ENCODE measurements at regions not wholly inside any gene's neighbourhood (a gene's known extent, or its start where the extent isn't known, plus 50 kb on each side); places are given as distances from the start of the nearest gene placed in this dataset.

DNA sequence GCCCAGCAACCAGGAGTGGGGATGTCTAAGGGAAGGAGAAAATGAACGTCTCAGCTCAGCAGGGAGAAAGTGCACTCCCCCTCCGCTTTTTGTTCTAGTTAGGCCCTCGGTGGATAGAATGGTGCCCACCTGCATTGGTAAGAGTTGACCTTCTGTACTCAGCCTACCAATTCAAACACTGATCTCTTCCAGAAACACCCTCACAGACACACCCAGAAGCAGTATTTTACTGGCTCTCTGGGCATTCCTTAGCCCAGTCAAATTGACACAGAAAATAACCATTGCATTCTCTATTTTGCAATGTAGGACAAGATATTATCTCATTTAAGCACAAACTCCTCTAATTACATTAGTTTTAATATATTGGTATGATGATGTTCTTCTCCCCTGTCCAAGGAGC lies 106.1 kb upstream of the C7orf33 start:
- DNase-seq (ENCODE audit: extremely low spot score): no peak
- no peak overlapping the region for H3K27ac ChIP-seq (replicated peaks in 1 of 4)
- intact Hi-C loops (cut with DNase I): loop anchor here (10.0 kb wide), 1 partner anchor 200 kb away; no protein-coding TSS in a partner anchor
- no peaks in the 10 kb centered on the region for H3K9me3 ChIP-seq
- no peaks in the 10 kb centered on the region for H3K36me3 ChIP-seq
- peaks cover 0 to 7% (median 2%) of the 10 kb centered on the region in 4 donors for H3K4me1 ChIP-seq
- TF ChIP-seq, protein P1, sequence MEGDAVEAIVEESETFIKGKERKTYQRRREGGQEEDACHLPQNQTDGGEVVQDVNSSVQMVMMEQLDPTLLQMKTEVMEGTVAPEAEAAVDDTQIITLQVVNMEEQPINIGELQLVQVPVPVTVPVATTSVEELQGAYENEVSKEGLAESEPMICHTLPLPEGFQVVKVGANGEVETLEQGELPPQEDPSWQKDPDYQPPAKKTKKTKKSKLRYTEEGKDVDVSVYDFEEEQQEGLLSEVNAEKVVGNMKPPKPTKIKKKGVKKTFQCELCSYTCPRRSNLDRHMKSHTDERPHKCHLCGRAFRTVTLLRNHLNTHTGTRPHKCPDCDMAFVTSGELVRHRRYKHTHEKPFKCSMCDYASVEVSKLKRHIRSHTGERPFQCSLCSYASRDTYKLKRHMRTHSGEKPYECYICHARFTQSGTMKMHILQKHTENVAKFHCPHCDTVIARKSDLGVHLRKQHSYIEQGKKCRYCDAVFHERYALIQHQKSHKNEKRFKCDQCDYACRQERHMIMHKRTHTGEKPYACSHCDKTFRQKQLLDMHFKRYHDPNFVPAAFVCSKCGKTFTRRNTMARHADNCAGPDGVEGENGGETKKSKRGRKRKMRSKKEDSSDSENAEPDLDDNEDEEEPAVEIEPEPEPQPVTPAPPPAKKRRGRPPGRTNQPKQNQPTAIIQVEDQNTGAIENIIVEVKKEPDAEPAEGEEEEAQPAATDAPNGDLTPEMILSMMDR (IDR thresholded peaks at IDR 0.05): no peak
- TF ChIP-seq EP300 (IDR thresholded peaks at IDR 0.05): no peak
- TF ChIP-seq POLR2AphosphoS5 (IDR thresholded peaks at IDR 0.05): no peak
- no peak for TF ChIP-seq POLR2A (IDR thresholded peaks at IDR 0.05; ENCODE audit: low read depth)
- WGBS: 89% methylated on average over 3 of the region's 3 CpGs
- H3K4me3 ChIP-seq: no peak overlapping the region
- no peaks in the 10 kb centered on the region for H3K27me3 ChIP-seq

DNA sequence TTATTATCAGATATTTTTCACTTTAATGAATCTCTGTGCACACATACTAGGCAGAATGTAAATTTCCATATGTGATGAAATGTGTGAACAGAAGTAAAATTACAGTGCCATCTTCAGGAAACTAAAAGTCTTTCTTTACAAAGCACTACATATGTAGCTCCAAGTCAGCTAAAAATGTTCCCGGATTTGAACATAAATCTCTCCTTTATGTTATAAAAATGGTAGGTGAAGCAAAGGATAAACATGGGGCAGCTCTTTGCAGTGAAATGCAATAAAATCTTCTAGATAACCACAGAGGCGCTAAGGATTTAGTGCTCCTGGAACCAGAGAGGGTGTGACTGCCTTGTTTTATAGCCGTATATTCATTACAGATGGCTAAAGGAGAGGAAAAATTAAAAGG lies 104.9 kb upstream of the C7orf33 start:
- Histone ChIP-seq H3K4me3 (no peak overlapping the region), H3K9me3 (no peaks in the 10 kb centered on the region), H3K36me3 (no peaks in the 10 kb centered on the region), H3K27ac (replicated peaks in 1 of 4) (no peak overlapping the region), H3K4me1 (peaks cover 0 to 3% (median under 1%) of the 10 kb centered on the region in 4 donors), H3K27me3 (no peaks in the 10 kb centered on the region)
- intact Hi-C loops (cut with DNase I): loop anchor here (10.0 kb wide), 1 partner anchor 201 kb away; no protein-coding TSS in a partner anchor
- TF ChIP-seq POLR2AphosphoS5 (IDR thresholded peaks at IDR 0.05) (no peak), EP300 (IDR thresholded peaks at IDR 0.05) (no peak), POLR2A (IDR thresholded peaks at IDR 0.05; ENCODE audit: low read depth) (no peak)
- TF ChIP-seq, protein P1 (IDR thresholded peaks at IDR 0.05): peak; percentile 19 to 29 (median 19)
- 46% methylated on average over 3 of the region's 3 CpGs for WGBS
- no peak for DNase-seq (ENCODE audit: extremely low spot score)

DNA sequence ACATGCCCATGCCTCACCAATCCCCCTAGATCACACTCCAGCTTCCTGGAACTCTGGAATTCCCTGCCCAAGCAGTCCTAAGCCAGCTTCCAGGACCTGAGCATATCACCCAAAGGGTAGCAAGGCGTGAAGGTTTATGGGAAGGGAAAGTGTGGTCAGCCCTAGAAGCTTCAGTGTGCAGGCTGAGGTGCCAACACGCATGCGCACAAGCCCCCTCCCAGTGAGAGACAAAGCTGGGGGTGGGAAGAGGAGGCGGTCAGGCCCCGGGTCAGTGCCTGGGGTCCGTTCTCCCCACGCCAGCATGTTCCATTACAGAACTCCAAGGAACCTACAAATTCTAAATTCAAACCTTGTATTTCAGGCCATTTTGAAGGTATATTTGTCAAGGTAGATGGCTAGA lies 103.6 kb upstream of the C7orf33 start:
- H3K36me3 ChIP-seq: no peaks in the 10 kb centered on the region
- TF ChIP-seq POLR2AphosphoS5 (IDR thresholded peaks at IDR 0.05) (no peak), POLR2A (IDR thresholded peaks at IDR 0.05; ENCODE audit: low read depth) (no peak), EP300 (IDR thresholded peaks at IDR 0.05) (no peak)
- TF ChIP-seq, protein P1 (IDR thresholded peaks at IDR 0.05): no peak
- H3K4me1 ChIP-seq: no peaks in the 10 kb centered on the region
- no peaks in the 10 kb centered on the region for H3K9me3 ChIP-seq
- WGBS: 93% methylated on average over 7 of the region's 7 CpGs
- no peak overlapping the region for H3K4me3 ChIP-seq
- H3K27me3 ChIP-seq: no peaks in the 10 kb centered on the region
- intact Hi-C loops (cut with DNase I): loop anchor here (10.0 kb wide), 1 partner anchor 202 kb away; no protein-coding TSS in a partner anchor
- no peak for DNase-seq (ENCODE audit: extremely low spot score)
- H3K27ac ChIP-seq (replicated peaks in 1 of 4): no peak overlapping the region

DNA sequence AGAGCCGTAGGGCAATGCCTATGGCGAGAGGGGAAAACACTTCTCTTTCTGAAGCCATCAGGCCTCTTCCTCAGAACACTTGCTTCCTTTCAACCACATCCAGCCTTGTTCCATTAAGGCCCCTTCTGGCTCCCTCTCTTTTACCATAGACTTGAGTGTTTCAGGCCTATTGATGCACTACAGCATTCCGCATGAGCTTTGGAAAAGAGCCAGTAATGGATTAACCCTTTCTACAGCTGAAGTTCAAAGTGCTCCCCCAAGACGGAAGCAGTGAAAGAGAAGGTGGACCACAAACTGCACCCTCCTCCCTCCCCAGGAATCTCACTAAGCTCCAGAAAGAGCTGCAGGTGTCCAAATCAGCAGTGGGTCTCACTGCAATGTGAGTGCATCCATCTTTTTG lies 102.7 kb upstream of the C7orf33 start:
- WGBS: 67% methylated on average over 4 of the region's 4 CpGs
- no peak overlapping the region for H3K27ac ChIP-seq (replicated peaks in 1 of 4)
- TF ChIP-seq POLR2A (IDR thresholded peaks at IDR 0.05; ENCODE audit: low read depth): no peak
- TF ChIP-seq POLR2AphosphoS5 (IDR thresholded peaks at IDR 0.05): no peak
- TF ChIP-seq, protein P1 (IDR thresholded peaks at IDR 0.05): no peak
- no peak for TF ChIP-seq EP300 (IDR thresholded peaks at IDR 0.05)
- no peak for DNase-seq (ENCODE audit: extremely low spot score)
- H3K4me3 ChIP-seq: no peak overlapping the region
- H3K4me1 ChIP-seq: no peaks in the 10 kb centered on the region
- H3K36me3 ChIP-seq: no peaks in the 10 kb centered on the region
- H3K9me3 ChIP-seq: peaks cover 0 to 3% (median 0%) of the 10 kb centered on the region in 4 donors
- intact Hi-C loops (cut with DNase I): loop anchor here (10.0 kb wide), 1 partner anchor 203 kb away; no protein-coding TSS in a partner anchor
- no peaks in the 10 kb centered on the region for H3K27me3 ChIP-seq

DNA sequence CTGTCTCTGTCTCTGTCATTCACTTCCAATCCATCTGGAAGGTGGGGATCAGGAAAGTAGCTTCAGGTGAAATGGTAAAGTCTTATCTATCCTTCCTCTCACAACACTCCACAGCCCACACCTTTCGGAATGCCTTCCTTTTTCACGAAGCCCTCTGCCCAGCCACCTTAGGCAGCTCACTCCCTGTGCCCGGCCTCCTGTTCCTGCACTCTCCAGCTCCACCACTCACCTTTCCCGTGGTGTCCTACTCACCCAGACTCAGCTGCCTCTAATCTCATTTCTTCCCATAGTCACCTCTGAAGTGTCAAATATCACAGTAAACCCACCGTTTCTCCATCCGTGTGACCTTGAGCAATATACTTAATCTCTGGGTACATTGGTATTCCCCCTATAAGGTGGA lies 100.9 kb upstream of the C7orf33 start:
- intact Hi-C loops (cut with DNase I): loop anchor here (10.0 kb wide), 1 partner anchor 205 kb away; no protein-coding TSS in a partner anchor
- WGBS: 73% methylated on average over 6 of the region's 6 CpGs
- H3K4me1 ChIP-seq: no peaks in the 10 kb centered on the region

More for the DNA sequence above, 100.9 kb upstream of the C7orf33 start:
- no peaks in the 10 kb centered on the region for H3K27me3 ChIP-seq
- no peak overlapping the region for H3K27ac ChIP-seq (replicated peaks in 1 of 4)
- peaks cover 0 to 3% (median 0%) of the 10 kb centered on the region in 4 donors for H3K9me3 ChIP-seq
- no peak for DNase-seq (ENCODE audit: extremely low spot score)
- H3K36me3 ChIP-seq: no peaks in the 10 kb centered on the region
- TF ChIP-seq, protein P1 (IDR thresholded peaks at IDR 0.05): no peak
- no peak for TF ChIP-seq POLR2A (IDR thresholded peaks at IDR 0.05; ENCODE audit: low read depth)
- no peak for TF ChIP-seq POLR2AphosphoS5 (IDR thresholded peaks at IDR 0.05)
- TF ChIP-seq EP300 (IDR thresholded peaks at IDR 0.05): no peak
- no peak overlapping the region for H3K4me3 ChIP-seq
